Tibial nerve (tissue), 4 donors: ENCODE measurements at regions not wholly inside any gene's neighbourhood (a gene's known extent, or its start where the extent isn't known, plus 50 kb on each side); places are given as distances from the start of the nearest gene placed in this dataset.

Source experiments
- DNase-seq, 2 donors: peaks; one replicate each; pipeline ENCODE4 v3.0.0-alpha.2; 2019; ENCODE audit warnings: low spot score in 2 of 2
- H3K27ac ChIP-seq, 4 donors: fragments of 200-600 bp; sonication (generic) in 3 of 4; one replicate each; pipeline ENCODE4 v1.5.1; 2017 to 2019; ENCODE audit warnings: mild to moderate bottlenecking in 1 of 4
- H3K27me3 ChIP-seq, 2 donors: fragments of 200-600 bp; sonication (generic) in 1 of 2; one replicate each; pipeline versions ENCODE4 v1.5.1 to v1.6.0; 2017 to 2019
- H3K36me3 ChIP-seq, 3 donors: fragments of 200-600 bp; sonication (generic); one replicate each; pipeline ENCODE4 v1.5.1; 2018 to 2019
- H3K4me1 ChIP-seq, 4 donors: fragments of 200-600 bp; sonication (generic) in 3 of 4; one replicate each; pipeline ENCODE4 v1.5.1; 2017 to 2019
- H3K4me3 ChIP-seq, 4 donors: fragments of 200-600 bp; sonication (generic) in 3 of 4; one replicate each; pipeline ENCODE4 v1.5.1; 2017 to 2019; ENCODE audit warnings: mild to moderate bottlenecking in 1 of 4, moderate library complexity in 1 of 4
- H3K9me3 ChIP-seq, 4 donors: fragments of 200-600 bp; sonication (generic) in 3 of 4; one replicate each; pipeline ENCODE4 v1.5.1; 2017 to 2019
- EP300 ChIP-seq, 2 donors: sonication (generic); formaldehyde crosslinking; IDR thresholded peaks; one replicate each; pipeline ENCODE4 v1.6.1; 2017; ENCODE audit warnings: antibody characterized with exemption in 2 of 2, mild to moderate bottlenecking in 1 of 2
- POLR2A ChIP-seq, 2 donors: fragments of 450-650 bp; IDR thresholded peaks; one replicate each; pipeline ENCODE4 v1.6.1; 2017; ENCODE audit warnings: antibody characterized with exemption in 2 of 2, mild to moderate bottlenecking in 2 of 2, moderate library complexity in 2 of 2
- WGBS, 2 donors: methylation state at CpG; one replicate each; pipeline ENCODE4 v1.1.5; 2018; 5-methylcytosine and 5-hydroxymethylcytosine counted together
- TF ChIP-seq, protein P1 (sequence below), 5 experiments: fragments of 200-600 bp in 3 of 5; fragments of 450-650 bp in 2 of 5; sonication (generic) in 3 of 5; IDR thresholded peaks; one replicate each; pipeline ENCODE4 v1.5.1; 2016 to 2019; ENCODE audit warnings: antibody characterized with exemption in 5 of 5, mild to moderate bottlenecking in 3 of 5, moderate library complexity in 2 of 5

DNA sequence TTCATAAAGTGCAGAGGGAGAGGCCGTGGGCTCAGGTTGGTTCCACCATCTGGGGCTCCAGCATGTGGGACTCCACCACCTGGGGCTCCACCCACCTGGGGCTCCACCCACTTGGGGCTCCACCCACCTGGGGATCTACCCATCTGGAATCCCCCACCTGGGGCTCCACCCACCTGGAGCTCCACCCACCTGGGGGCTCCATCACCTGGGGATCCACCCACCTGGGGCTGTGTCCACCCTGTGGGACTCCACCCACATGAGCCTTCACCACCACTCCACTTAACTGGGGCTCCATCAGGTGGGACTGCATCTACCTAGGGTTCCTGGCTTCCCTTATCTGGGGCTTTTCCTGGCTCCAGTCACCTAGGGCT, 226.0 kb upstream of the CDYL start:
- Histone ChIP-seq H3K27me3 (no peaks in the 10 kb centered on the region), H3K27ac (no peak overlapping the region), H3K36me3 (no peaks in the 10 kb centered on the region), H3K4me1 (no peaks in the 10 kb centered on the region), H3K9me3 (no peaks in the 10 kb centered on the region), H3K4me3 (no peak overlapping the region)
- no peak for DNase-seq
- TF ChIP-seq EP300 (IDR thresholded peaks at IDR 0.05) (no peak), POLR2A (IDR thresholded peaks at IDR 0.05) (no peak)
- TF ChIP-seq, protein P1, sequence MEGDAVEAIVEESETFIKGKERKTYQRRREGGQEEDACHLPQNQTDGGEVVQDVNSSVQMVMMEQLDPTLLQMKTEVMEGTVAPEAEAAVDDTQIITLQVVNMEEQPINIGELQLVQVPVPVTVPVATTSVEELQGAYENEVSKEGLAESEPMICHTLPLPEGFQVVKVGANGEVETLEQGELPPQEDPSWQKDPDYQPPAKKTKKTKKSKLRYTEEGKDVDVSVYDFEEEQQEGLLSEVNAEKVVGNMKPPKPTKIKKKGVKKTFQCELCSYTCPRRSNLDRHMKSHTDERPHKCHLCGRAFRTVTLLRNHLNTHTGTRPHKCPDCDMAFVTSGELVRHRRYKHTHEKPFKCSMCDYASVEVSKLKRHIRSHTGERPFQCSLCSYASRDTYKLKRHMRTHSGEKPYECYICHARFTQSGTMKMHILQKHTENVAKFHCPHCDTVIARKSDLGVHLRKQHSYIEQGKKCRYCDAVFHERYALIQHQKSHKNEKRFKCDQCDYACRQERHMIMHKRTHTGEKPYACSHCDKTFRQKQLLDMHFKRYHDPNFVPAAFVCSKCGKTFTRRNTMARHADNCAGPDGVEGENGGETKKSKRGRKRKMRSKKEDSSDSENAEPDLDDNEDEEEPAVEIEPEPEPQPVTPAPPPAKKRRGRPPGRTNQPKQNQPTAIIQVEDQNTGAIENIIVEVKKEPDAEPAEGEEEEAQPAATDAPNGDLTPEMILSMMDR (IDR thresholded peaks at IDR 0.05): no peak
- 89 to 100% methylated on average over 1 of the region's 1 CpG for WGBS, 2 donors

DNA sequence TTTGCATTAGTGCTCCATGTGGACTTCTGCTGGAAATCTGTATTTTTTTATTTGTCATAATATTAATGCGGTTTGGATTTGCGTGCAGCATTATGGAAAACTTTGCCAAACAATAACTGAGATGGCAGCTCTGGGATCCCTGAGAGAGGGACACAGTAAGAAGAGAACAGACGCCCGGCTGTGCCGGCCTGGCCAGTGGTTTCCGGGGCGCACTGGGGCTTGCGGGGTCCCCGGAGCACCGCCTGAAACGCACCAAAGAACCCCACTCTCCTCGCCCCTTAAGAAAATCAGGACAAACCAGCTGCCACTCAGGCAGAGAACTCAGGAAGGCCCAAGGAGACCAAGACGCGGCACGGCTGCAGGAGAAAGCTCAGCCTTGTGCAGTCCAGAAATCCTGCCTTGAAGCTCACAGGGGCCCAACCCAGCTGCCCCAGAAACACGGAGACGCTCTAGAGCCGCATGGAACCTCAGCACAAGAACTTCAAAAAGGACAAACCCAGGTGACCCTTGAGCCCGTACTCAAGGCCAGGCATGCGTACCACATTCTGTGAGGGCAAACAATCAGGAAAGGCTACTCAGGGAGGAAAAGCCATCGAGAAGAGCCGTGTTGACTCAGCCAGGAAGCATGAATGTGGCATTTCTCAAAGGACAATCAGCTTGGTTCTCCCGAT, 226.5 kb upstream of the CDYL start:
- 96 to 97% methylated on average over 23 of the region's 23 CpGs for WGBS, 2 donors
- DNase-seq: no peak
- no peaks in the 10 kb centered on the region for H3K27me3 ChIP-seq
- no peaks in the 10 kb centered on the region for H3K9me3 ChIP-seq
- H3K36me3 ChIP-seq: no peaks in the 10 kb centered on the region
- H3K4me3 ChIP-seq: no peak overlapping the region
- H3K27ac ChIP-seq: no peak overlapping the region
- H3K4me1 ChIP-seq: no peaks in the 10 kb centered on the region
- TF ChIP-seq, protein P1 (IDR thresholded peaks at IDR 0.05): no peak
- TF ChIP-seq EP300 (IDR thresholded peaks at IDR 0.05): no peak
- no peak for TF ChIP-seq POLR2A (IDR thresholded peaks at IDR 0.05)

DNA sequence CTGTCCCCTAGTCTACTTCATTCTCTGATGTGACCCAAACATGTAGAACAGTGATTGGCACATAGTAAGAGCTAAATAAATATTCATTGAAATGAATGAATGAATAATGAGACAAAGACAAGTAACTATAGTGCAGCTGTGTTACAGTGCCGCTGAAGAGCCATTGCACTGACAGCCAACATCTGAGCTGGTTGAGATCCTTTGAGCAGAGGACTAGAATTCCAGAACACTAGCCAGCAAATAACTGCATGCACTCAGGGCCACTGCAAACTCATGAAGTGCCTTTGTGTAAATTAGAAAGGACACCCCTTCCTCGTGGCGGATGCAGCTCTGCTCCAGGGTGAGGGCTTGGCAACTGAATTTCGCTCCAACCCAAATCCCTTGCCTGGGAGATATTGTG, 230.3 kb upstream of the CDYL start:
- no peaks in the 10 kb centered on the region for H3K4me1 ChIP-seq
- peaks cover 0 to 10% (median 1%) of the 10 kb centered on the region in 4 donors for H3K9me3 ChIP-seq
- H3K27ac ChIP-seq: no peak overlapping the region
- DNase-seq: no peak
- no peaks in the 10 kb centered on the region for H3K27me3 ChIP-seq
- WGBS, 2 donors: 40 to 61% methylated on average over 4 of the region's 4 CpGs
- no peaks in the 10 kb centered on the region for H3K36me3 ChIP-seq
- no peak overlapping the region for H3K4me3 ChIP-seq
- TF ChIP-seq POLR2A (IDR thresholded peaks at IDR 0.05): no peak
- TF ChIP-seq, protein P1 (IDR thresholded peaks at IDR 0.05): no peak
- no peak for TF ChIP-seq EP300 (IDR thresholded peaks at IDR 0.05)

DNA sequence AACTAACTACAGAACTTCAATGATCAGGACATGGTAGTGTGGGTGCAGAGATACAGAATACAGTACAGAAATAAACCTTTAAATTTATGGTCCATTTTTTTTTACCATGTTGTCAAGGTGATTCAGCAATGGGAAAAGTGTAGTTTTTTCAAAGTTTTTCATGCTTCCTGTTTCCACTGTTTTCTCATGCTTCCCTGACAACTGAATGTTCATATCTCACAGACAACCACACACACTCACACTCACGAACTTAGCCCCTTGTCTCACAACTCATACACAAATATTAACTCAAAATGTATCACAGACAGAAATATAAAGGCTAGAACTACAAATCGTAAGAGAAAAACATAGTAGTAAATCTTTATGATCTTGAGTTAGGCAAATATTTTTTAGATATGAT, 232.6 kb upstream of the CDYL start:
- TF ChIP-seq POLR2A (IDR thresholded peaks at IDR 0.05): no peak
- Histone ChIP-seq H3K9me3 (peaks cover 0 to 10% (median 1%) of the 10 kb centered on the region in 4 donors), H3K4me3 (no peak overlapping the region), H3K4me1 (no peaks in the 10 kb centered on the region), H3K27me3 (no peaks in the 10 kb centered on the region), H3K36me3 (no peaks in the 10 kb centered on the region), H3K27ac (no peak overlapping the region)
- no peak for DNase-seq
- 64 to 69% methylated on average over 2 of the region's 2 CpGs for WGBS, 2 donors

DNA sequence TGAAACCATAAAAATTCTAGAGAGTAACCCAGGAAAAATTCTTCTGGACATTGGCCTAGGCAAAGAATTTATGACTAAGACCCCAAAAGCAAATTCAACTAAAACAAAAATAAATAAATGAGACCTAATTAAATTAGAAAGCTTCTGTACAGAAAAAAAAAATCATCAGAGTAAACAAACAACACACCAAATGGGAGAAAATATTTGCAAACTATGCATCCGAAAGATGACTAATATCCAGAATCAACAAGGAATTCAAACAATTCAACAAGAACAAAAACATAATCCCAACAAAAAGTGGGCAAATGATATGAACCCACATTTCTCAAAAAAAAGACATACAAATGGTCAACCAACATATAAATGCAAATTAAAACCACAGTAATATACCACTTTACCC, 242.6 kb upstream of the CDYL start:
- WGBS, 2 donors: 84 to 93% methylated on average over 1 of the region's 1 CpG
- TF ChIP-seq EP300 (IDR thresholded peaks at IDR 0.05): no peak
- TF ChIP-seq, protein P1 (IDR thresholded peaks at IDR 0.05): no peak
- TF ChIP-seq POLR2A (IDR thresholded peaks at IDR 0.05): no peak
- H3K4me1 ChIP-seq: no peaks in the 10 kb centered on the region
- no peaks in the 10 kb centered on the region for H3K27me3 ChIP-seq
- DNase-seq: no peak
- H3K9me3 ChIP-seq: peaks cover 0 to 31% (median 1%) of the 10 kb centered on the region in 4 donors
- H3K27ac ChIP-seq: no peak overlapping the region
- no peaks in the 10 kb centered on the region for H3K36me3 ChIP-seq
- H3K4me3 ChIP-seq: no peak overlapping the region

DNA sequence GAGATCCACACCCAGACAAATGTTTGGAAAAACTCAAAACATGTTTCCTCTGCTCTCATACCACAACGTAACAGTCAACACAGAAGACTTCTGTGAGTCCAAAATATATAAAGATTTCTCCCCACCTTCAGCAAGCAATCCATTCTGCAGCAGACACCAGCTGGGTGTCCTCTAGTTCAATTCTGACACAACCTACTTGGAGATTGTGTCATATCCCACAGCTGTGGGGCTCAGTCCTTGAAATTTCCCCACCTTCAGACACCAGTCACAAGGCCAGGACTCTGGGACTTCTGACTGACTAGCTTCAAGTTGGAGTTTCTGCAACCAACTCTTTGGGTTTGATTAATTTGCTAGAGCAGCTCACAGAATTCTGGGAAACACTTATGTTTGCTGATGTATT, 244.8 kb upstream of the CDYL start:
- Histone ChIP-seq H3K36me3 (no peaks in the 10 kb centered on the region), H3K4me1 (no peaks in the 10 kb centered on the region), H3K4me3 (no peak overlapping the region), H3K9me3 (peaks cover 0 to 37% (median 0%) of the 10 kb centered on the region in 4 donors), H3K27me3 (no peaks in the 10 kb centered on the region), H3K27ac (no peak overlapping the region)
- TF ChIP-seq POLR2A (IDR thresholded peaks at IDR 0.05): no peak
- no peak for TF ChIP-seq EP300 (IDR thresholded peaks at IDR 0.05)
- TF ChIP-seq, protein P1 (IDR thresholded peaks at IDR 0.05): no peak
- WGBS, 2 donors: 48 to 61% methylated on average over 1 of the region's 1 CpG
- DNase-seq: no peak
